GM23338 (cell line): ENCODE measurements at regions not wholly inside any gene's neighbourhood (a gene's known extent, or its start where the extent isn't known, plus 50 kb on each side); places are given as distances from the start of the nearest gene placed in this dataset.

ENCODE experiments used
- ATAC-seq: fragments of 200-7000 bp; cut with Tn5 transposase; 3 replicates; pipeline ENCODE4 v1.9.1; 2020
- DNase-seq: peaks from one replicate; pipeline ENCODE4 v3.0.0-alpha.2; 2015; ENCODE audit warnings: low spot score
- H2AFZ ChIP-seq: fragments of 200-600 bp; sonication (generic); 2 replicates; pipeline ENCODE4 v1.8.0; 2016; ENCODE audit warnings: antibody characterized with exemption, mild to moderate bottlenecking, moderate library complexity
- H3F3A ChIP-seq: fragments of 200-600 bp; sonication (generic); replicated peaks from 2 replicates; pipeline ENCODE4 v1.8.0; 2017; ENCODE audit warnings: antibody characterized with exemption, mixed run types, low read depth
- H3K27ac ChIP-seq: fragments of 200-600 bp; sonication (generic); 2 replicates; pipeline ENCODE4 v1.6.1; 2016; ENCODE audit warnings: low read depth
- H3K27me3 ChIP-seq: fragments of 200-600 bp; sonication (generic); 2 replicates; pipeline ENCODE4 v1.8.0; 2016; ENCODE audit warnings: mild to moderate bottlenecking, mixed run types, moderate library complexity; ENCODE audit not compliant: insufficient read depth
- H3K36me3 ChIP-seq: fragments of 200-600 bp; sonication (generic); 2 replicates; pipeline ENCODE4 v1.8.0; 2016; ENCODE audit warnings: mild to moderate bottlenecking; ENCODE audit not compliant: insufficient read depth
- H3K4me1 ChIP-seq: fragments of 200-600 bp; sonication (generic); 2 replicates; pipeline ENCODE4 v1.8.0; 2016; ENCODE audit warnings: mild to moderate bottlenecking, moderate library complexity; ENCODE audit not compliant: insufficient read depth
- H3K4me2 ChIP-seq: fragments of 200-600 bp; sonication (generic); 2 replicates; pipeline ENCODE4 v1.7.1; 2017; ENCODE audit warnings: mixed run types
- H3K4me3 ChIP-seq: fragments of 200-600 bp; sonication (generic); 2 replicates; pipeline ENCODE4 v1.6.1; 2016; ENCODE audit warnings: mixed run types
- H3K79me2 ChIP-seq: fragments of 200-600 bp; sonication (generic); replicated peaks from 2 replicates; pipeline ENCODE4 v1.8.0; 2017; ENCODE audit warnings: mild to moderate bottlenecking; ENCODE audit not compliant: insufficient read depth
- H3K9me2 ChIP-seq: fragments of 200-600 bp; sonication (generic); 2 replicates; pipeline ENCODE4 v1.8.0; 2017; ENCODE audit not compliant: insufficient read depth
- H4K20me1 ChIP-seq: fragments of 200-600 bp; sonication (generic); replicated peaks from 2 replicates; pipeline ENCODE4 v1.8.0; 2017; ENCODE audit warnings: mild to moderate bottlenecking; ENCODE audit not compliant: insufficient read depth
- H3K27ac Mint-ChIP-seq: 2 replicates; pipeline ENCODE4 v1.8.0; 2020; ENCODE audit warnings: inconsistent platforms, mild to moderate bottlenecking, moderate library complexity, mixed read lengths
- H3K27me3 Mint-ChIP-seq: 3 replicates; pipeline ENCODE4 v1.8.0; 2022; ENCODE audit warnings: low read depth, mild to moderate bottlenecking, moderate library complexity, mixed read lengths, inconsistent platforms; ENCODE audit not compliant: insufficient read depth, poor library complexity
- H3K36me3 Mint-ChIP-seq: 3 replicates; pipeline ENCODE4 v1.8.0; 2021; ENCODE audit warnings: low read depth, mild to moderate bottlenecking, inconsistent platforms, moderate library complexity, mixed read lengths
- H3K4me1 Mint-ChIP-seq: 3 replicates; pipeline ENCODE4 v1.8.0; 2020; ENCODE audit warnings: mild to moderate bottlenecking, inconsistent platforms, mixed read lengths
- H3K4me3 Mint-ChIP-seq: 3 replicates; pipeline ENCODE4 v1.8.0; 2021; ENCODE audit warnings: moderate library complexity, mild to moderate bottlenecking, inconsistent platforms, mixed read lengths
- H3K9me3 Mint-ChIP-seq: 3 replicates; pipeline ENCODE4 v1.8.0; 2020; ENCODE audit warnings: moderate library complexity, mild to moderate bottlenecking, inconsistent platforms, mixed read lengths
- CREB1 ChIP-seq: fragments of 250-450 bp; sonication (Bioruptor Pico); IDR thresholded peaks from 2 replicates; pipeline ENCODE4 v1.5.0; 2020; ENCODE audit warnings: low read depth, mild to moderate bottlenecking, moderate library complexity
- EZH2 ChIP-seq: fragments of 200-600 bp; sonication (generic); IDR thresholded peaks from one replicate; pipeline ENCODE4 v1.8.0; 2017; ENCODE audit warnings: antibody characterized with exemption, mild to moderate bottlenecking, low read depth; ENCODE audit not compliant: unreplicated experiment
- EZH2phosphoT487 ChIP-seq: fragments of 200-600 bp; sonication (generic); IDR thresholded peaks from one replicate; pipeline ENCODE4 v1.8.1; 2018; ENCODE audit warnings: antibody characterized with exemption; ENCODE audit not compliant: unreplicated experiment
- JUNB ChIP-seq: IDR thresholded peaks from one replicate; pipeline ENCODE4 v1.6.1; 2016; ENCODE audit warnings: antibody characterized with exemption; ENCODE audit not compliant: unreplicated experiment
- NANOG ChIP-seq: IDR thresholded peaks from 2 replicates; pipeline ENCODE4 v1.6.1; 2016; ENCODE audit warnings: antibody characterized with exemption, borderline replicate concordance
- POLR2AphosphoS5 ChIP-seq: IDR thresholded peaks from 2 replicates; pipeline ENCODE4 v1.6.1; 2016; ENCODE audit warnings: antibody characterized with exemption, low read depth
- STAT1 ChIP-seq: IDR thresholded peaks from one replicate; pipeline ENCODE4 v1.6.1; 2016; ENCODE audit warnings: antibody characterized with exemption; ENCODE audit not compliant: unreplicated experiment
- ZNF114 ChIP-seq: fragments of 250-450 bp; sonication (Bioruptor Pico); IDR thresholded peaks from 2 replicates; pipeline ENCODE4 v1.5.0; 2020; ENCODE audit warnings: mild to moderate bottlenecking, moderate library complexity
- ZNF331 ChIP-seq: fragments of 250-450 bp; sonication (Bioruptor Pico); IDR thresholded peaks from 2 replicates; pipeline ENCODE4 v1.5.0; 2020; ENCODE audit warnings: low read depth, mild to moderate bottlenecking, moderate library complexity
- TF ChIP-seq, protein P1 (sequence below): IDR thresholded peaks from 2 replicates; pipeline ENCODE4 v1.6.1; 2016; ENCODE audit warnings: antibody characterized with exemption
- TF ChIP-seq, protein P2 (sequence below): IDR thresholded peaks from one replicate; pipeline ENCODE4 v1.6.1; 2018; ENCODE audit warnings: antibody characterized with exemption; ENCODE audit not compliant: unreplicated experiment
- TF ChIP-seq, protein P3 (sequence below): fragments of 250-450 bp; sonication (Bioruptor Pico); IDR thresholded peaks from 2 replicates; pipeline ENCODE4 v1.5.0; 2020; ENCODE audit warnings: mild to moderate bottlenecking, moderate library complexity

DNA sequence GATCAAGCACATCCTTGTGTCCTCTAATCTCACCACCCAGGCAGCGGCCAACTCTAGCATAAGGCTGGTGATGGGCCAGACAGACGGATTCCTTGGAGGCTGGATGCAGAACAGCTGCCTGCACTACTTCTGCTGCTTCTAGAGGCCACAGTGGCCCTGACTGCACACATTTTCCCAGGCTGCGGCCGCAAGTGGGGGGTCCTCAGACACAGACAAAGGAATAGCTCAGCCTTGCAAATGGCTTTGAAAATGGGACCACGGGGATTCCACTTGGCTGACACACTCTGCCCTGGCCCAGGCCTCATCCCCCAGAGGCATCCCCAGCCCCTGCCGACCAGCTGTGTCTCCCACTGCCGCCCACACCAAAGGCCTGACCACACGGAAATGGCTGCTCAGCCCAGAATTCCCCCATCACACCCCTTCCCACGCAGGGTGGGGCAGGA lies 540.8 kb downstream of the BNC2 start:
- Histone ChIP-seq H3K27ac (no peak overlapping the region), H3K9me2 (peaks cover 12% of the 10 kb centered on the region; the same call in 1 of the 2 replicates), H4K20me1 (no peaks in the 10 kb centered on the region), H3K79me2 (no peaks in the 10 kb centered on the region), H3K4me1 (no peaks in the 10 kb centered on the region), H2AFZ (no peak overlapping the region), H3K4me2 (no peak overlapping the region), H3K4me3 (no peak overlapping the region), H3K36me3 (no peaks in the 10 kb centered on the region), H3F3A (no peaks in the 10 kb centered on the region), H3K27me3 (no peaks in the 10 kb centered on the region)
- DNase-seq (no peak), ATAC-seq (no peak)
- no peaks in the 10 kb centered on the region; the same call in 2 of the 3 replicates for H3K36me3 Mint-ChIP-seq
- H3K9me3 Mint-ChIP-seq, result no peaks in the 10 kb centered on the region
- H3K27me3 Mint-ChIP-seq, result peaks cover 4% of the 10 kb centered on the region
- TF ChIP-seq, protein P1, sequence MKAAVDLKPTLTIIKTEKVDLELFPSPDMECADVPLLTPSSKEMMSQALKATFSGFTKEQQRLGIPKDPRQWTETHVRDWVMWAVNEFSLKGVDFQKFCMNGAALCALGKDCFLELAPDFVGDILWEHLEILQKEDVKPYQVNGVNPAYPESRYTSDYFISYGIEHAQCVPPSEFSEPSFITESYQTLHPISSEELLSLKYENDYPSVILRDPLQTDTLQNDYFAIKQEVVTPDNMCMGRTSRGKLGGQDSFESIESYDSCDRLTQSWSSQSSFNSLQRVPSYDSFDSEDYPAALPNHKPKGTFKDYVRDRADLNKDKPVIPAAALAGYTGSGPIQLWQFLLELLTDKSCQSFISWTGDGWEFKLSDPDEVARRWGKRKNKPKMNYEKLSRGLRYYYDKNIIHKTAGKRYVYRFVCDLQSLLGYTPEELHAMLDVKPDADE, result no peak
- TF ChIP-seq, protein P2, sequence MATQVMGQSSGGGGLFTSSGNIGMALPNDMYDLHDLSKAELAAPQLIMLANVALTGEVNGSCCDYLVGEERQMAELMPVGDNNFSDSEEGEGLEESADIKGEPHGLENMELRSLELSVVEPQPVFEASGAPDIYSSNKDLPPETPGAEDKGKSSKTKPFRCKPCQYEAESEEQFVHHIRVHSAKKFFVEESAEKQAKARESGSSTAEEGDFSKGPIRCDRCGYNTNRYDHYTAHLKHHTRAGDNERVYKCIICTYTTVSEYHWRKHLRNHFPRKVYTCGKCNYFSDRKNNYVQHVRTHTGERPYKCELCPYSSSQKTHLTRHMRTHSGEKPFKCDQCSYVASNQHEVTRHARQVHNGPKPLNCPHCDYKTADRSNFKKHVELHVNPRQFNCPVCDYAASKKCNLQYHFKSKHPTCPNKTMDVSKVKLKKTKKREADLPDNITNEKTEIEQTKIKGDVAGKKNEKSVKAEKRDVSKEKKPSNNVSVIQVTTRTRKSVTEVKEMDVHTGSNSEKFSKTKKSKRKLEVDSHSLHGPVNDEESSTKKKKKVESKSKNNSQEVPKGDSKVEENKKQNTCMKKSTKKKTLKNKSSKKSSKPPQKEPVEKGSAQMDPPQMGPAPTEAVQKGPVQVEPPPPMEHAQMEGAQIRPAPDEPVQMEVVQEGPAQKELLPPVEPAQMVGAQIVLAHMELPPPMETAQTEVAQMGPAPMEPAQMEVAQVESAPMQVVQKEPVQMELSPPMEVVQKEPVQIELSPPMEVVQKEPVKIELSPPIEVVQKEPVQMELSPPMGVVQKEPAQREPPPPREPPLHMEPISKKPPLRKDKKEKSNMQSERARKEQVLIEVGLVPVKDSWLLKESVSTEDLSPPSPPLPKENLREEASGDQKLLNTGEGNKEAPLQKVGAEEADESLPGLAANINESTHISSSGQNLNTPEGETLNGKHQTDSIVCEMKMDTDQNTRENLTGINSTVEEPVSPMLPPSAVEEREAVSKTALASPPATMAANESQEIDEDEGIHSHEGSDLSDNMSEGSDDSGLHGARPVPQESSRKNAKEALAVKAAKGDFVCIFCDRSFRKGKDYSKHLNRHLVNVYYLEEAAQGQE, result no peak
- no peak for TF ChIP-seq EZH2phosphoT487
- no peak for TF ChIP-seq STAT1
- TF ChIP-seq ZNF331 (CRISPR knock-in tag), result no peak
- no peak overlapping the region for H3K4me3 Mint-ChIP-seq
- H3K4me1 Mint-ChIP-seq, result no peaks in the 10 kb centered on the region
- H3K27ac Mint-ChIP-seq, result no peak overlapping the region

DNA sequence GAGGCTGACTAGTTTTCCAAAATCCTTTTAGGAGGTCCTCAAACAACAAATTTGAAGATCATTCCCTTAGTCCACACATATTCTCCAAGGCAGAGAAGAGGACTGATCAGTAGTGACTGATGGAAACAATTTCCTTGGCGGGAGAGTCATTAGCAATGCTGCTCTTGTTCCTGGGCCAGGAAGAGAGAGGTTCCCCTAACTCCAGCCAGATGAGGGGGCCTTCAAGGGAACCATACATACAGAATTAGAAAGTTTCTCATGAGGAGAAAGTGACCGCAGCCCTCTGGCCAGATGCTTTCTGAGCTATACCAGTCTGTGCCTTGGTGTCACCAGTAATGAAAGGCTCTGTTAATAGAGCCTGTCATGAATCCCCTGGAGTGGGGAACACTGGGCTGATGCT lies 539.4 kb downstream of the BNC2 start:
- no peak for ATAC-seq
- Histone ChIP-seq H3K4me2 (no peak overlapping the region), H2AFZ (no peak overlapping the region), H3F3A (no peaks in the 10 kb centered on the region), H3K9me2 (peaks cover 21% of the 10 kb centered on the region; the same call in 1 of the 2 replicates), H3K4me3 (no peak overlapping the region), H3K79me2 (no peaks in the 10 kb centered on the region), H3K36me3 (no peaks in the 10 kb centered on the region), H3K27me3 (no peaks in the 10 kb centered on the region), H4K20me1 (no peaks in the 10 kb centered on the region), H3K27ac (no peak overlapping the region), H3K4me1 (no peaks in the 10 kb centered on the region)
- no peaks in the 10 kb centered on the region for H3K9me3 Mint-ChIP-seq
- no peak overlapping the region for H3K27ac Mint-ChIP-seq
- no peaks in the 10 kb centered on the region for H3K4me1 Mint-ChIP-seq
- peaks cover 5% of the 10 kb centered on the region for H3K27me3 Mint-ChIP-seq
- no peak overlapping the region for H3K4me3 Mint-ChIP-seq
- no peaks in the 10 kb centered on the region; the same call in 2 of the 3 replicates for H3K36me3 Mint-ChIP-seq
- no peak for DNase-seq
- no peak for TF ChIP-seq EZH2
- no peak for TF ChIP-seq STAT1
- no peak for TF ChIP-seq ZNF114 (CRISPR knock-in tag)
- no peak for TF ChIP-seq POLR2AphosphoS5
- TF ChIP-seq ZNF331 (CRISPR knock-in tag), result no peak
- no peak for TF ChIP-seq NANOG
- TF ChIP-seq, protein P3, sequence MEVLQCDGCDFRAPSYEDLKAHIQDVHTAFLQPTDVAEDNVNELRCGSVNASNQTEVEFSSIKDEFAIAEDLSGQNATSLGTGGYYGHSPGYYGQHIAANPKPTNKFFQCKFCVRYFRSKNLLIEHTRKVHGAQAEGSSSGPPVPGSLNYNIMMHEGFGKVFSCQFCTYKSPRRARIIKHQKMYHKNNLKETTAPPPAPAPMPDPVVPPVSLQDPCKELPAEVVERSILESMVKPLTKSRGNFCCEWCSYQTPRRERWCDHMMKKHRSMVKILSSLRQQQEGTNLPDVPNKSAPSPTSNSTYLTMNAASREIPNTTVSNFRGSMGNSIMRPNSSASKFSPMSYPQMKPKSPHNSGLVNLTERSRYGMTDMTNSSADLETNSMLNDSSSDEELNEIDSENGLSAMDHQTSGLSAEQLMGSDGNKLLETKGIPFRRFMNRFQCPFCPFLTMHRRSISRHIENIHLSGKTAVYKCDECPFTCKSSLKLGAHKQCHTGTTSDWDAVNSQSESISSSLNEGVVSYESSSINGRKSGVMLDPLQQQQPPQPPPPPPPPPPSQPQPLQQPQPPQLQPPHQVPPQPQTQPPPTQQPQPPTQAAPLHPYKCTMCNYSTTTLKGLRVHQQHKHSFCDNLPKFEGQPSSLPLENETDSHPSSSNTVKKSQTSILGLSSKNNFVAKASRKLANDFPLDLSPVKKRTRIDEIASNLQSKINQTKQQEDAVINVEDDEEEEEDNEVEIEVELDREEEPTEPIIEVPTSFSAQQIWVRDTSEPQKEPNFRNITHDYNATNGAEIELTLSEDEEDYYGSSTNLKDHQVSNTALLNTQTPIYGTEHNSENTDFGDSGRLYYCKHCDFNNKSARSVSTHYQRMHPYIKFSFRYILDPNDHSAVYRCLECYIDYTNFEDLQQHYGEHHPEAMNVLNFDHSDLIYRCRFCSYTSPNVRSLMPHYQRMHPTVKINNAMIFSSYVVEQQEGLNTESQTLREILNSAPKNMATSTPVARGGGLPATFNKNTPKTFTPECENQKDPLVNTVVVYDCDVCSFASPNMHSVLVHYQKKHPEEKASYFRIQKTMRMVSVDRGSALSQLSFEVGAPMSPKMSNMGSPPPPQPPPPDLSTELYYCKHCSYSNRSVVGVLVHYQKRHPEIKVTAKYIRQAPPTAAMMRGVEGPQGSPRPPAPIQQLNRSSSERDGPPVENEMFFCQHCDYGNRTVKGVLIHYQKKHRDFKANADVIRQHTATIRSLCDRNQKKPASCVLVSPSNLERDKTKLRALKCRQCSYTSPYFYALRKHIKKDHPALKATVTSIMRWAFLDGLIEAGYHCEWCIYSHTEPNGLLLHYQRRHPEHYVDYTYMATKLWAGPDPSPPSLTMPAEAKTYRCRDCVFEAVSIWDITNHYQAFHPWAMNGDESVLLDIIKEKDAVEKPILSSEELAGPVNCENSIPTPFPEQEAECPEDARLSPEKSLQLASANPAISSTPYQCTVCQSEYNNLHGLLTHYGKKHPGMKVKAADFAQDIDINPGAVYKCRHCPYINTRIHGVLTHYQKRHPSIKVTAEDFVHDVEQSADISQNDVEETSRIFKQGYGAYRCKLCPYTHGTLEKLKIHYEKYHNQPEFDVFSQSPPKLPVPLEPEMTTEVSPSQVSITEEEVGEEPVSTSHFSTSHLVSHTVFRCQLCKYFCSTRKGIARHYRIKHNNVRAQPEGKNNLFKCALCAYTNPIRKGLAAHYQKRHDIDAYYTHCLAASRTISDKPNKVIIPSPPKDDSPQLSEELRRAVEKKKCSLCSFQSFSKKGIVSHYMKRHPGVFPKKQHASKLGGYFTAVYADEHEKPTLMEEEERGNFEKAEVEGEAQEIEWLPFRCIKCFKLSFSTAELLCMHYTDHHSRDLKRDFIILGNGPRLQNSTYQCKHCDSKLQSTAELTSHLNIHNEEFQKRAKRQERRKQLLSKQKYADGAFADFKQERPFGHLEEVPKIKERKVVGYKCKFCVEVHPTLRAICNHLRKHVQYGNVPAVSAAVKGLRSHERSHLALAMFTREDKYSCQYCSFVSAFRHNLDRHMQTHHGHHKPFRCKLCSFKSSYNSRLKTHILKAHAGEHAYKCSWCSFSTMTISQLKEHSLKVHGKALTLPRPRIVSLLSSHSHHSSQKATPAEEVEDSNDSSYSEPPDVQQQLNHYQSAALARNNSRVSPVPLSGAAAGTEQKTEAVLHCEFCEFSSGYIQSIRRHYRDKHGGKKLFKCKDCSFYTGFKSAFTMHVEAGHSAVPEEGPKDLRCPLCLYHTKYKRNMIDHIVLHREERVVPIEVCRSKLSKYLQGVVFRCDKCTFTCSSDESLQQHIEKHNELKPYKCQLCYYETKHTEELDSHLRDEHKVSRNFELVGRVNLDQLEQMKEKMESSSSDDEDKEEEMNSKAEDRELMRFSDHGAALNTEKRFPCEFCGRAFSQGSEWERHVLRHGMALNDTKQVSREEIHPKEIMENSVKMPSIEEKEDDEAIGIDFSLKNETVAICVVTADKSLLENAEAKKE (CRISPR knock-in tag), result no peak
- TF ChIP-seq JUNB, result no peak
- no peak for TF ChIP-seq EZH2phosphoT487
- no peak for TF ChIP-seq CREB1 (CRISPR knock-in tag)
